ENCODE measurements at regions not wholly inside any gene's neighbourhood (a gene's known extent, or its start where the extent isn't known, plus 50 kb on each side); places are given as distances from the start of the nearest gene placed in this dataset.

DNA sequence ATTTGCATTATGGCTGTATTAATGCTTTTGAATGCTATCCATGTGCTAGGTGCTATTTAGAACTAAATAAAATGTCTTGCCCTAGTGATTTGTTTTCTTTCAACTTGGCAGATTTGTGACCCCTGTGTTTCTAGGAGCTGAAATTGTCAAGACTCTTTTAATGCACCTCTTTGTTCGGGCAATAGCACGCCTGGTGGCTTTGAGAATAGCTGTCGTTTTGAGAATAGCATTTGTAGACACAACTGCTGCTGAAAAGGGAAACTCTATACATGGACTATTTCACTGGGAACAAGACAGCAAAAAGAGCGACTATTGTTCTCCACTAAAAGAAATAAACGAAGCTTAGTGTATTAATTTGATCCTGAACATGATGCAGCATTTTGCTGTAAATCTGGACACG, 352.1 kb upstream of the ZNF521 start:
- TF ChIP-seq, protein P1, sequence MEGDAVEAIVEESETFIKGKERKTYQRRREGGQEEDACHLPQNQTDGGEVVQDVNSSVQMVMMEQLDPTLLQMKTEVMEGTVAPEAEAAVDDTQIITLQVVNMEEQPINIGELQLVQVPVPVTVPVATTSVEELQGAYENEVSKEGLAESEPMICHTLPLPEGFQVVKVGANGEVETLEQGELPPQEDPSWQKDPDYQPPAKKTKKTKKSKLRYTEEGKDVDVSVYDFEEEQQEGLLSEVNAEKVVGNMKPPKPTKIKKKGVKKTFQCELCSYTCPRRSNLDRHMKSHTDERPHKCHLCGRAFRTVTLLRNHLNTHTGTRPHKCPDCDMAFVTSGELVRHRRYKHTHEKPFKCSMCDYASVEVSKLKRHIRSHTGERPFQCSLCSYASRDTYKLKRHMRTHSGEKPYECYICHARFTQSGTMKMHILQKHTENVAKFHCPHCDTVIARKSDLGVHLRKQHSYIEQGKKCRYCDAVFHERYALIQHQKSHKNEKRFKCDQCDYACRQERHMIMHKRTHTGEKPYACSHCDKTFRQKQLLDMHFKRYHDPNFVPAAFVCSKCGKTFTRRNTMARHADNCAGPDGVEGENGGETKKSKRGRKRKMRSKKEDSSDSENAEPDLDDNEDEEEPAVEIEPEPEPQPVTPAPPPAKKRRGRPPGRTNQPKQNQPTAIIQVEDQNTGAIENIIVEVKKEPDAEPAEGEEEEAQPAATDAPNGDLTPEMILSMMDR (IDR thresholded peaks at IDR 0.05), result no peak
- H3K4me3 ChIP-seq, result no peak overlapping the region
- no peaks in the 10 kb centered on the region for H3K4me1 ChIP-seq
- no peaks in the 10 kb centered on the region for H3K9me3 ChIP-seq
- no peaks in the 10 kb centered on the region for H3K36me3 ChIP-seq
- H3K27me3 ChIP-seq, result no peaks in the 10 kb centered on the region
- no peak overlapping the region for H3K27ac ChIP-seq
- DNase-seq (ENCODE audit: low spot score), result no peak

DNA sequence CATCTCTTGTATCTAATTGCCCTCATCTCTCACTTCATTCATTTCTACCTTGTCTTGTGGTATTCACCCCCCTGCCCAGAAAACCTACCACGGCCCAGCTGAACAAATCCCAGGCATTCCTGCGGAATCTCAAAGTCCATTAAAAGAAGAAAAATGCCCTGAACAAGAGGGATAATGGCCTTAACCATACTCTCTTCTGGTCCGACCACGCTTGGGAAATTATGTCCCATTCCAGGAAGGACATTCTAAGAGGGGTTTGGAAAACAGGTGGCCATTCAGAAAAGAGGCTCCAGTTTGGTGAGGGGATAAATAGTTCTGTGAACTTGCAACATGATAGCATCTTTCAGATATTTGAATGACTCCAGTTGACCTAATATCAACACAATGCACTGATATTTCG, 349.9 kb upstream of the ZNF521 start:
- TF ChIP-seq, protein P1 (IDR thresholded peaks at IDR 0.05), result no peak

DNA sequence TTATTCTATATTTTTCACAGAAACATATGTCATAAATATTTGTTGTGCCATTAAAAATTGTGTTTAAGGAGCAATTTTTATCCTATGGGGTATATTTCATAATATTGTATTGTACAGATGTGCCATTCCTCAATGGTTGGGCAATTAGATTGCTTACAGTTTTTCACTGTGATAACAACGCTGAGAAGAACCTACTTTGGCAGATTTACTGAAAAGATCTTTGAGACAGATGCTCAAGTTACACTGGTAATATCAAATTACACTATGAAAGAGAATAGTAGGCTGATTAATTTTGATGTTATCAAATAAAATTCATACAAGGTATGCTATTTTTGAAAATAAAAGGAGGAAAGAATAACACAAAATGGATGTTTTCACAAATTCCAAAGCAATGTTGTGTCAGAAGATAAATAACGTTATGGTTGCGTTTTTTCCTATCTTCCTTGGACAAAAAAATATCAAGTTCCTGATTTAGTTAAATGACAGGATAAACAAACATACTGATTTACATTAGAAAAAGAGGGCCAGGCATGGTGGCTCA, 335.1 kb upstream of the ZNF521 start:
- Histone ChIP-seq H3K27ac (no peak overlapping the region), H3K4me1 (no peaks in the 10 kb centered on the region), H3K9me3 (no peaks in the 10 kb centered on the region), H3K36me3 (no peaks in the 10 kb centered on the region), H3K27me3 (no peaks in the 10 kb centered on the region), H3K4me3 (no peak overlapping the region)
- TF ChIP-seq, protein P1 (IDR thresholded peaks at IDR 0.05), result no peak
- DNase-seq (ENCODE audit: low spot score), result no peak

More for the DNA sequence above, 349.9 kb upstream of the ZNF521 start:
- no peak for DNase-seq (ENCODE audit: low spot score)
- Histone ChIP-seq H3K36me3 (no peaks in the 10 kb centered on the region), H3K4me3 (no peak overlapping the region), H3K27ac (no peak overlapping the region), H3K27me3 (no peaks in the 10 kb centered on the region), H3K9me3 (no peaks in the 10 kb centered on the region), H3K4me1 (no peaks in the 10 kb centered on the region)

DNA sequence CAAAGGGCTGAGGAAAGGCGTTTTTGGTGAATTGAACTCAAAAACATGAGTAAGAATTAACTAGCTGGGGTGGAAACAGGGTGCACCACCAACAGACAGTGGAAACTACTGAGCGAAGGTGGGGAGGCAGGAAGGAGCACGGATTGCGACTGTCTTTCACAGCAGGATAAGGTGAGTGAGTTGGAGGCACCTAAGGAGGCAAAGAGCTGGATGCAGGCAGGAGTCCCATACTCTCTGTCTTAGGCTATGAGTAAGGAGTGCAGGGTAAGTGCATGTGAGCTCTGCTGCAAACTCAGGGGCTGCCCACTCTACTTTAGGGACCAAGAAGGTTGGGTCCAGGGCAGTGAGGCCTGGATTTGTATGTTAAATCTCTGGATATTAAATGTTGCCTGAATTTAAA, 333.1 kb upstream of the ZNF521 start:
- Histone ChIP-seq H3K27me3 (no peaks in the 10 kb centered on the region), H3K9me3 (no peaks in the 10 kb centered on the region), H3K27ac (no peak overlapping the region), H3K36me3 (no peaks in the 10 kb centered on the region), H3K4me3 (no peak overlapping the region), H3K4me1 (no peaks in the 10 kb centered on the region)
- DNase-seq (ENCODE audit: low spot score), result no peak
- TF ChIP-seq, protein P1 (IDR thresholded peaks at IDR 0.05), result no peak

DNA sequence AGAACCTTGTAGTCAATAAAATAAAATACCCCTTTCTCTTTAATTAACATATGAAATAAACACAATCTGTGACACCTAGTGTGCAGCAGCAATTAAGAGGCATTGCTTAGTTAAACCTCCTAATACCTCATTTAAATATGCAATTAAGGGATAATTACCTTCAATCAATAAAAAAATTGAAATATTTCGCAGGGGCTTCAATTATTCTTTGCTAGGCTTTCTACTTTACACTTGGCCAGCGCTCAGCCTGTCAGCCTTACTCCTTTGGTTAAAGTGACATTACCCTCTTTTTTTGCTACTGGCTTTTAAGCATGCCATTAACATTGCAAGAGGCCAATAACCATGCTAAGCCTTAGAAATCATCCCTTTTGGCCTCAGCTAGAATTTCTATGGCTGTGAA, 327.5 kb upstream of the ZNF521 start:
- H3K27ac ChIP-seq, result no peak overlapping the region
- H3K4me3 ChIP-seq, result no peak overlapping the region
- H3K9me3 ChIP-seq, result no peaks in the 10 kb centered on the region
- H3K27me3 ChIP-seq, result no peaks in the 10 kb centered on the region
- TF ChIP-seq, protein P1 (IDR thresholded peaks at IDR 0.05), result no peak
- no peaks in the 10 kb centered on the region for H3K36me3 ChIP-seq
- H3K4me1 ChIP-seq, result no peaks in the 10 kb centered on the region
- DNase-seq (ENCODE audit: low spot score), result no peak

DNA sequence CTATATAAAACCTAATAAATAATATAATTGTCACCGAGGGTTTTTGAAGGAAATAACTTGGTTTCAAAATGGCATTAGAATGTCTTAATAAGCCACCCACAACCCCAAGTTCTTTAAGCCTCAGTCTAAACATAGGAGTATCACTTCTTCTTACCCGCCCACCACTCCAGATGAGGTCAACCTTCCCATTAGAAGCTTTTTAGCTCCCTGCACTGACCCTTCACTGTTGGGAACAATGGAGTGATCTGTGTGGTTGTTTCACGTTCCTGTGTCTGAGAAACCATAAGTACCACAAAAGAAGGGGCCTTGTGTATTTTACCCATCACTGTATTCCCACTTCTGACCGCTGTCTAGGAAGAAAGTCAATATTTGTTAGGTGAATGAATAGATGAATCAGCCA, 326.3 kb upstream of the ZNF521 start:
- Histone ChIP-seq H3K4me3 (no peak overlapping the region), H3K9me3 (no peaks in the 10 kb centered on the region), H3K4me1 (no peaks in the 10 kb centered on the region), H3K27ac (no peak overlapping the region), H3K27me3 (no peaks in the 10 kb centered on the region), H3K36me3 (no peaks in the 10 kb centered on the region)
- DNase-seq (ENCODE audit: low spot score), result no peak
- TF ChIP-seq, protein P1 (IDR thresholded peaks at IDR 0.05), result no peak
